Thyroid gland (tissue), 4 donors: ENCODE measurements at regions not wholly inside any gene's neighbourhood (a gene's known extent, or its start where the extent isn't known, plus 50 kb on each side); places are given as distances from the start of the nearest gene placed in this dataset.
"Not testable (repeated sequence)": the region's sequence is repeated elsewhere in the genome, so short reads cannot be mapped to it uniquely, and the experiment has no call there.

Source experiments
- POLR2A ChIP-seq, 2 donors: fragments of 450-650 bp; IDR thresholded peaks; one replicate each; pipeline ENCODE4 v1.6.1; 2017; ENCODE audit warnings: antibody characterized with exemption in 2 of 2, mild to moderate bottlenecking in 2 of 2, moderate library complexity in 1 of 2
- TF ChIP-seq, protein P1 (sequence below), 6 experiments: fragments of 200-600 bp in 3 of 6; fragments of 450-650 bp in 3 of 6; sonication (generic) in 3 of 6; IDR thresholded peaks; one replicate each; pipeline ENCODE4 v1.5.1; 2016 to 2019; ENCODE audit warnings: antibody characterized with exemption in 6 of 6, mild to moderate bottlenecking in 2 of 6, inconsistent platforms in 1 of 6, moderate library complexity in 1 of 6

DNA sequence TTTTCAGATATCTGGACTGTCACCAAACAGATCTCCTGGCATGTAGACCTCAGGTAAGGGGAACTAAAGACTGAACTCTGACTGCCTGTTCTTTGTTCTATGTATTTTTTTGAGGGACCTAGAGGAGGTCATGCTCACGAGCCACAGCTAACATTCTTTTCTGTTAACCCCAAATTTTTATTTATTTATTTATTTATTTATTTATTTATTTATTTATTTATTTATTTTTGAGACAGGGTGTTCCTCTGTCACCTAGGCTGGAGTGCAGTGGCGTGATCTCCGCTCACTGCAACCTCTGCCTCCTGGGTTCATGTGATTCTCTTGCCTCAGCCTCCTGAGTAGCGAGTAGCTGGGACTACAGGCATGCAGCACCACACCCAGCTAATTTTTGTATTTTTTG, 562.0 kb downstream of the NLGN4X start:
- not testable (repeated sequence) for TF ChIP-seq POLR2A (IDR thresholded peaks at IDR 0.05)
- TF ChIP-seq, protein P1, sequence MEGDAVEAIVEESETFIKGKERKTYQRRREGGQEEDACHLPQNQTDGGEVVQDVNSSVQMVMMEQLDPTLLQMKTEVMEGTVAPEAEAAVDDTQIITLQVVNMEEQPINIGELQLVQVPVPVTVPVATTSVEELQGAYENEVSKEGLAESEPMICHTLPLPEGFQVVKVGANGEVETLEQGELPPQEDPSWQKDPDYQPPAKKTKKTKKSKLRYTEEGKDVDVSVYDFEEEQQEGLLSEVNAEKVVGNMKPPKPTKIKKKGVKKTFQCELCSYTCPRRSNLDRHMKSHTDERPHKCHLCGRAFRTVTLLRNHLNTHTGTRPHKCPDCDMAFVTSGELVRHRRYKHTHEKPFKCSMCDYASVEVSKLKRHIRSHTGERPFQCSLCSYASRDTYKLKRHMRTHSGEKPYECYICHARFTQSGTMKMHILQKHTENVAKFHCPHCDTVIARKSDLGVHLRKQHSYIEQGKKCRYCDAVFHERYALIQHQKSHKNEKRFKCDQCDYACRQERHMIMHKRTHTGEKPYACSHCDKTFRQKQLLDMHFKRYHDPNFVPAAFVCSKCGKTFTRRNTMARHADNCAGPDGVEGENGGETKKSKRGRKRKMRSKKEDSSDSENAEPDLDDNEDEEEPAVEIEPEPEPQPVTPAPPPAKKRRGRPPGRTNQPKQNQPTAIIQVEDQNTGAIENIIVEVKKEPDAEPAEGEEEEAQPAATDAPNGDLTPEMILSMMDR (IDR thresholded peaks at IDR 0.05), result not testable (repeated sequence)
